HepG2 (cell line): ENCODE measurements at regions not wholly inside any gene's neighbourhood (a gene's known extent, or its start where the extent isn't known, plus 50 kb on each side); places are given as distances from the start of the nearest gene placed in this dataset.

Source experiments
- ATAC-seq: fragments of 200-7000 bp; cut with Tn5 transposase; 3 replicates; pipeline ENCODE4 v1.9.1; 2020; ENCODE audit warnings: mild to moderate bottlenecking, moderate library complexity
- BruUV-seq: library from RNA; stranded (reverse); fragments of 400-500 nt; replicated peaks from 2 replicates; lab custom pipeline; 2021; lab: Mats Ljungman, UMichigan
- CTCF ChIA-PET: fragments of 300-600 bp; formaldehyde crosslinking; extraction: SDS; loops from one replicate; lab custom pipeline; 2021; ENCODE audit warnings: low total read pairs, inconsistent platforms, low intra/inter-chr PET ratio; lab: Yijun Ruan, JAX
- POLR2A ChIA-PET: fragments of 350-600 bp; sonication (Branson Sonifier 250); formaldehyde crosslinking; loops from one replicate; lab custom pipeline; 2020; ENCODE audit warnings: antibody characterized with exemption, inconsistent platforms; lab: Yijun Ruan, JAX
- DNase-seq: peaks from one replicate; pipeline ENCODE4 v3.0.0-alpha.2; 2015; ENCODE audit warnings: low spot score
- FAIRE-seq: peaks from 3 replicates; lab custom pipeline; 2011; peaks lifted over from hg19 to GRCh38; lab: Jason Lieb, UNC
- H2AFZ ChIP-seq: one replicate; pipeline ENCODE4 v1.6.1; 2011; ENCODE audit warnings: low read length, inconsistent platforms
- H3K27ac ChIP-seq: fragments of 300-600 bp; 3 replicates; pipeline ENCODE4 v1.8.0; 2011; ENCODE audit warnings: mixed run types, mild to moderate bottlenecking, mixed read lengths, low read length, inconsistent platforms; ENCODE audit not compliant: insufficient read depth; ENCODE audit errors: extremely low read length
- H3K27me3 ChIP-seq, 2 experiments: fragments of 200-600 bp in 1 of 2; 2 replicates in 1 of 2; 3 replicates in 1 of 2; pipeline versions ENCODE4 v1.6.0 to v1.8.0; 2011; ENCODE audit warnings: low read length in 2 of 2, mild to moderate bottlenecking in 2 of 2, moderate library complexity in 2 of 2, inconsistent platforms in 1 of 2; ENCODE audit not compliant: insufficient read depth in 2 of 2, control insufficient read depth in 1 of 2
- H3K36me3 ChIP-seq, 2 experiments: fragments of 200-600 bp in 1 of 2; replicated peaks in 1 of 2; 2 replicates in 1 of 2; 3 replicates in 1 of 2; pipeline versions ENCODE4 v1.5.1 to v1.8.0; 2011; ENCODE audit warnings: low read length in 2 of 2, inconsistent platforms in 1 of 2; ENCODE audit not compliant: insufficient read depth in 2 of 2, control insufficient read depth in 1 of 2
- H3K4me1 ChIP-seq: 2 replicates; pipeline ENCODE4 v1.5.1; 2012; ENCODE audit warnings: low read length, inconsistent platforms; ENCODE audit not compliant: insufficient read depth
- H3K4me2 ChIP-seq: 2 replicates; pipeline ENCODE4 v1.6.0; 2011; ENCODE audit warnings: low read depth, low read length, inconsistent platforms
- H3K4me3 ChIP-seq, 3 experiments: fragments of 200-600 bp in 1 of 3; sonication (generic), shearing (Covaris generic) in 1 of 3; replicated peaks in 1 of 3; 2 replicates each; pipeline ENCODE4 v1.5.1; 2011 to 2016; ENCODE audit warnings: low read length in 3 of 3, inconsistent platforms in 2 of 3, low read depth in 2 of 3, mild to moderate bottlenecking in 2 of 3, control low read depth in 1 of 3, mixed read lengths in 1 of 3; ENCODE audit not compliant: insufficient read depth in 1 of 3
- H3K79me2 ChIP-seq: one replicate; pipeline ENCODE4 v1.6.1; 2011; ENCODE audit warnings: low read length, inconsistent platforms; ENCODE audit not compliant: insufficient read depth
- H3K9ac ChIP-seq: 2 replicates; pipeline ENCODE4 v1.6.0; 2011; ENCODE audit warnings: mild to moderate bottlenecking, low read depth, low read length, inconsistent platforms; ENCODE audit not compliant: insufficient read depth
- H3K9me3 ChIP-seq: 2 replicates; pipeline ENCODE4 v1.5.1; 2012; ENCODE audit warnings: mild to moderate bottlenecking, low read length
- H4K20me1 ChIP-seq: 2 replicates; pipeline ENCODE4 v1.6.0; 2011; ENCODE audit warnings: inconsistent platforms, mild to moderate bottlenecking, low read length, moderate library complexity; ENCODE audit not compliant: insufficient read depth
- FOSL1 ChIP-seq: sonication (generic); formaldehyde crosslinking; IDR thresholded peaks from 2 replicates; pipeline ENCODE4 v1.9.0; 2021; ENCODE audit warnings: missing genetic modification reagents, borderline replicate concordance
- NFE2L2 ChIP-seq: fragments of 150-350 bp; IDR thresholded peaks from 2 replicates; pipeline ENCODE4 v1.6.1; 2014; ENCODE audit warnings: low read length
- PLRG1 ChIP-seq: fragments of 450-650 bp; conservative IDR thresholded peaks from 2 replicates; pipeline ENCODE4 v1.6.1; 2016
- SMARCE1 ChIP-seq: fragments of 450-650 bp; IDR thresholded peaks from 2 replicates; pipeline ENCODE4 v1.6.1; 2017; ENCODE audit warnings: borderline replicate concordance
- TCF7L2 ChIP-seq: IDR thresholded peaks from 2 replicates; pipeline ENCODE4 v1.6.1; 2011; ENCODE audit warnings: mild to moderate bottlenecking, low read depth, low read length, moderate library complexity
- THAP11 ChIP-seq: IDR thresholded peaks from 2 replicates; pipeline ENCODE4 v1.6.1; 2016; ENCODE audit warnings: missing biosample characterization, missing genetic modification reagents
- ZNF264 ChIP-seq: sonication (generic); formaldehyde crosslinking; IDR thresholded peaks from 2 replicates; pipeline ENCODE4 v1.4.0; 2020; ENCODE audit warnings: missing genetic modification reagents
- ZNF331 ChIP-seq: sonication (generic); formaldehyde crosslinking; IDR thresholded peaks from 2 replicates; pipeline ENCODE4 v1.4.0; 2020; ENCODE audit warnings: missing genetic modification reagents
- ZNF432 ChIP-seq: sonication (generic); formaldehyde crosslinking; IDR thresholded peaks from 2 replicates; pipeline ENCODE4 v1.5.0; 2020; ENCODE audit warnings: missing genetic modification reagents, mild to moderate bottlenecking, borderline replicate concordance
- WGBS: methylation state at CpG from one replicate; pipeline ENCODE4 v1.1.6; 2017; ENCODE audit warnings: low lambda C conversion rate; 5-methylcytosine and 5-hydroxymethylcytosine counted together
- in situ Hi-C: cut with HindIII; loops from 2 replicates; pipeline ENCODE4 v1.10.0; 2017; ENCODE audit warnings: low pct_unique_long_range_greater_than_20kb; ENCODE audit not compliant: extremely low pct_ligation_motif_present
- intact Hi-C: fragments of 100-400 bp; cut with micrococcal nuclease; formaldehyde crosslinking; loops from one replicate; pipeline ENCODE4 v1.10.0; 2022; ENCODE audit not compliant: unreplicated experiment
- TF ChIP-seq, protein P1 (sequence below): sonication (generic); formaldehyde crosslinking; IDR thresholded peaks from 2 replicates; pipeline ENCODE4 v1.4.0; 2020; ENCODE audit warnings: mild to moderate bottlenecking, missing genetic modification reagents
- TF ChIP-seq, protein P2 (sequence below): sonication (generic); formaldehyde crosslinking; IDR thresholded peaks from 2 replicates; pipeline ENCODE4 v1.4.0; 2020; ENCODE audit warnings: mild to moderate bottlenecking, missing genetic modification reagents
- TF ChIP-seq, protein P3 (sequence below): sonication (generic); formaldehyde crosslinking; IDR thresholded peaks from 2 replicates; pipeline ENCODE4 v1.4.0; 2020; ENCODE audit warnings: low read depth, missing genetic modification reagents

DNA sequence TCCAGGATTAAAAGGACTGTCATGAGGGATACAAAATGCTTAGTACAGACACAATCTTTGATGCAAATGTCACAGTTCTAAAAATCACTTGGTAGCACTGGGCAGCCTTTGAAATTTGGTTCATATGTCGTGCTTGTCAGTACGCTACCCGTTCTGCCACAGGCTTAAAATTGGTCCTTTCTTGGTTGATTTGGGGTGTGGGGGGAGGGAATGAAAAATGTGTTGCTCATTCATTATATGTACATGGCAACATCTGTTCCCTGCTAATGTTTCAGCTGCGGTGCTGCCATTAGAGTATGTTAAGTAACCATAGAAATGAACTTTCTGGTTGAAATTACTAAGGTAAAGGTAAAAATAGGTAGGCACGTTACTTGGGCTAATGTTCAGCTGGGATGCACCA, 155.4 kb upstream of the ARHGAP5 start:
- 26% methylated on average over 5 of the region's 5 CpGs for WGBS
- intact Hi-C loops (no loop called here), in situ Hi-C loops (loop anchor here (10.0 kb wide), 1 partner anchor 543 kb away; no protein-coding TSS in a partner anchor)
- DNase-seq (no peak), FAIRE-seq (no peak), ATAC-seq (no peak)
- Histone ChIP-seq H3K4me3 (no peak overlapping the region), H3K27ac (no peak overlapping the region), H3K79me2 (no peaks in the 10 kb centered on the region), H3K9ac (no peak overlapping the region), H3K4me1 (peaks cover 5% of the 10 kb centered on the region; the same call in 1 of the 2 replicates), H4K20me1 (no peaks in the 10 kb centered on the region), H3K36me3 (no peaks in the 10 kb centered on the region), H3K27me3 (no peaks in the 10 kb centered on the region; a peak in 1 of 5 replicates), H3K9me3 (no peaks in the 10 kb centered on the region), H2AFZ (no peak overlapping the region), H3K4me2 (no peak overlapping the region)
- CTCF ChIA-PET = no interaction called here
- TF ChIP-seq, protein P1, sequence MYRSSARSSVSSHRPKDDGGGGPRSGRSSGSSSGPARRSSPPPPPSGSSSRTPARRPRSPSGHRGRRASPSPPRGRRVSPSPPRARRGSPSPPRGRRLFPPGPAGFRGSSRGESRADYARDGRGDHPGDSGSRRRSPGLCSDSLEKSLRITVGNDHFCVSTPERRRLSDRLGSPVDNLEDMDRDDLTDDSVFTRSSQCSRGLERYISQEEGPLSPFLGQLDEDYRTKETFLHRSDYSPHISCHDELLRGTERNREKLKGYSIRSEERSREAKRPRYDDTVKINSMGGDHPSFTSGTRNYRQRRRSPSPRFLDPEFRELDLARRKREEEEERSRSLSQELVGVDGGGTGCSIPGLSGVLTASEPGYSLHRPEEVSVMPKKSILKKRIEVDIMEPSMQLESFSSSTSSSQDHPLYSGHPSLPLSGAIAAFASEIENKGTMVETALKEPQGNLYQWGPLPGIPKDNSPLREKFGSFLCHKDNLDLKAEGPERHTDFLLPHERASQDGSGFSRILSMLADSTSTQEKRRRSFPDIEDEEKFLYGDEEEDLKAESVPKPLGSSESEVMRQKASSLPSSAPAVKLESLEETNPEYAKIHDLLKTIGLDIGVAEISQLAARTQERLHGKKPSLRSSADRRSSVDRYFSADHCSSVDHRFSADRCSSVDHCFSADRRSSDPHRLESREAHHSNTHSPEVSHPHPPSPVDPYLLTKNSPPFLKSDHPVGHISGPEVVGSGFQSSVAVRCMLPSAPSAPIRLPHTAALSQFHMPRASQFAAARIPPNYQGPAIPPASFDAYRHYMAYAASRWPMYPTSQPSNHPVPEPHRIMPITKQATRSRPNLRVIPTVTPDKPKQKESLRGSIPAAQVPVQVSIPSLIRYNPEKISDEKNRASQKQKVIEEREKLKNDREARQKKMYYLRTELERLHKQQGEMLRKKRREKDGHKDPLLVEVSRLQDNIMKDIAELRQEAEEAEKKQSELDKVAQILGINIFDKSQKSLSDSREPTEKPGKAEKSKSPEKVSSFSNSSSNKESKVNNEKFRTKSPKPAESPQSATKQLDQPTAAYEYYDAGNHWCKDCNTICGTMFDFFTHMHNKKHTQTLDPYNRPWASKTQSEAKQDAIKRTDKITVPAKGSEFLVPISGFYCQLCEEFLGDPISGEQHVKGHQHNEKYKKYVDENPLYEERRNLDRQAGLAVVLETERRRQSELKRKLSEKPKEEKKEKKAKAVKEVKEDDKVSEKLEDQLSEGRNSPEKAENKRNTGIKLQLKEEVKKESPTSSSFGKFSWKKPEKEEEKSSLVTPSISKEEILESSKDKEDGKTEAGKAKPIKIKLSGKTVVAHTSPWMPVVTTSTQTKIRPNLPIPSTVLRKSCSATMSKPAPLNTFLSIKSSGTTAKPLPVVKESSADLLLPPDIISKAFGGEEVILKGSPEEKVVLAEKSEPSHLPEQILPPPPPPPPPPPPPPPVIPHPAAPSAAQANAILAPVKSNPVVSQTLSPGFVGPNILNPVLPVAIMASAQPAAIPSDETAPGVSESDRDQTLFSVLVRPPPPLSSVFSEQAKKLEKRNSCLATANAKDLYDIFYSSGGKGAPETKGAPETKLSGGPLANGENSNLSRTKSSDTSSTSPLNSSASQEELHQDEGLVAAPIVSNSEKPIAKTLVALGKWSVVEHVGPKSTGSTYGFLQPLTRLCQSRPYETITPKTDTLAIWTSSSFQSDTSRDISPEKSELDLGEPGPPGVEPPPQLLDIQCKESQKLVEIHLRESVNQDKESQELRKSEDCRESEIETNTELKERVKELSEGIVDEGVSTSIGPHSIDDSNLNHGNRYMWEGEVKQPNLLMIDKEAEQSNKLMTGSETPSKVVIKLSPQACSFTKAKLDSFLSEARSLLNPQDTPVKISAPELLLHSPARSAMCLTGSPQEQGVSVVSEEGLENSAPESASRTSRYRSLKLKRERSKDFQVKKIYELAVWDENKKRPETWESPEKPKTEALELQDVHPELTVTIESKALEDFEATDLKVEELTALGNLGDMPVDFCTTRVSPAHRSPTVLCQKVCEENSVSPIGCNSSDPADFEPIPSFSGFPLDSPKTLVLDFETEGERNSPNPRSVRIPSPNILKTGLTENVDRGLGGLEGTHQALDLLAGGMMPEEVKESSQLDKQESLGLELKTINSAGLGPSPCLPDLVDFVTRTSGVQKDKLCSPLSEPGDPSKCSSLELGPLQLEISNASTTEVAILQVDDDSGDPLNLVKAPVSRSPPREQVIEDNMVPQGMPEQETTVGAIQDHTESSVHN (CRISPR knock-in tag) = no peak
- TF ChIP-seq, protein P2, sequence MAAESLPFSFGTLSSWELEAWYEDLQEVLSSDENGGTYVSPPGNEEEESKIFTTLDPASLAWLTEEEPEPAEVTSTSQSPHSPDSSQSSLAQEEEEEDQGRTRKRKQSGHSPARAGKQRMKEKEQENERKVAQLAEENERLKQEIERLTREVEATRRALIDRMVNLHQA (CRISPR knock-in tag) = no peak
- TF ChIP-seq PLRG1 = no peak
- TF ChIP-seq, protein P3, sequence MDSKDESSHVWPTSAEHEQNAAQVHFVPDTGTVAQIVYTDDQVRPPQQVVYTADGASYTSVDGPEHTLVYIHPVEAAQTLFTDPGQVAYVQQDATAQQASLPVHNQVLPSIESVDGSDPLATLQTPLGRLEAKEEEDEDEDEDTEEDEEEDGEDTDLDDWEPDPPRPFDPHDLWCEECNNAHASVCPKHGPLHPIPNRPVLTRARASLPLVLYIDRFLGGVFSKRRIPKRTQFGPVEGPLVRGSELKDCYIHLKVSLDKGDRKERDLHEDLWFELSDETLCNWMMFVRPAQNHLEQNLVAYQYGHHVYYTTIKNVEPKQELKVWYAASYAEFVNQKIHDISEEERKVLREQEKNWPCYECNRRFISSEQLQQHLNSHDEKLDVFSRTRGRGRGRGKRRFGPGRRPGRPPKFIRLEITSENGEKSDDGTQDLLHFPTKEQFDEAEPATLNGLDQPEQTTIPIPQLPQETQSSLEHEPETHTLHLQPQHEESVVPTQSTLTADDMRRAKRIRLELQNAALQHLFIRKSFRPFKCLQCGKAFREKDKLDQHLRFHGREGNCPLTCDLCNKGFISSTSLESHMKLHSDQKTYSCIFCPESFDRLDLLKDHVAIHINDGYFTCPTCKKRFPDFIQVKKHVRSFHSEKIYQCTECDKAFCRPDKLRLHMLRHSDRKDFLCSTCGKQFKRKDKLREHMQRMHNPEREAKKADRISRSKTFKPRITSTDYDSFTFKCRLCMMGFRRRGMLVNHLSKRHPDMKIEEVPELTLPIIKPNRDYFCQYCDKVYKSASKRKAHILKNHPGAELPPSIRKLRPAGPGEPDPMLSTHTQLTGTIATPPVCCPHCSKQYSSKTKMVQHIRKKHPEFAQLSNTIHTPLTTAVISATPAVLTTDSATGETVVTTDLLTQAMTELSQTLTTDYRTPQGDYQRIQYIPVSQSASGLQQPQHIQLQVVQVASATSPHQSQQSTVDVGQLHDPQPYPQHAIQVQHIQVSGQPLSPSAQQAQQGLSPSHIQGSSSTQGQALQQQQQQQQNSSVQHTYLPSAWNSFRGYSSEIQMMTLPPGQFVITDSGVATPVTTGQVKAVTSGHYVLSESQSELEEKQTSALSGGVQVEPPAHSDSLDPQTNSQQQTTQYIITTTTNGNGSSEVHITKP (CRISPR knock-in tag) = no peak
- no peak for TF ChIP-seq ZNF264 (CRISPR knock-in tag)
- no peak for TF ChIP-seq THAP11
- no peak for TF ChIP-seq FOSL1 (CRISPR knock-in tag)
- TF ChIP-seq SMARCE1 = no peak
- TF ChIP-seq ZNF331 (CRISPR knock-in tag) = no peak
- no peak for TF ChIP-seq ZNF432
- no peak for TF ChIP-seq TCF7L2
- no peak for TF ChIP-seq NFE2L2
- POLR2A ChIA-PET = no interaction called here
- BruUV-seq = no TSS peak
